ENCODE measurements at regions not wholly inside any gene's neighbourhood (a gene's known extent, or its start where the extent isn't known, plus 50 kb on each side); places are given as distances from the start of the nearest gene placed in this dataset.

GRCh38 chr9:93809204-93809940 is 145.8 kb downstream of the BARX1 start:
- Mint-ChIP-seq H3K4me3 (no peak overlapping the region), H3K4me1 (no peaks in the 10 kb centered on the region), H3K36me3 (peaks cover 0 to 6% of the 10 kb centered on the region in 2 donors), H3K9me3 (peaks cover 5 to 25% (median 10%) of the 10 kb centered on the region in 7 donors), H3K27ac (no peak overlapping the region), H3K27me3 (peaks cover 7 to 23% (median 21%) of the 10 kb centered on the region in 3 donors)
- no peak for DNase-seq
- no peak for ATAC-seq (ENCODE audit: low read depth in 2 of 2)

- Mint-ChIP-seq H3K9me3 (peaks cover 5 to 31% (median 12%) of the 10 kb centered on the region in 7 donors), H3K36me3 (peaks cover 0 to 6% of the 10 kb centered on the region in 2 donors), H3K27ac (no peak overlapping the region), H3K4me1 (no peaks in the 10 kb centered on the region), H3K4me3 (no peak overlapping the region), H3K27me3 (peaks cover 3 to 20% (median 12%) of the 10 kb centered on the region in 3 donors)
- DNase-seq (no peak), ATAC-seq (ENCODE audit: low read depth in 2 of 2) (no peak)
Observed at GRCh38 chr9:93808115-93809029, 146.8 kb downstream of the BARX1 start.

DNA sequence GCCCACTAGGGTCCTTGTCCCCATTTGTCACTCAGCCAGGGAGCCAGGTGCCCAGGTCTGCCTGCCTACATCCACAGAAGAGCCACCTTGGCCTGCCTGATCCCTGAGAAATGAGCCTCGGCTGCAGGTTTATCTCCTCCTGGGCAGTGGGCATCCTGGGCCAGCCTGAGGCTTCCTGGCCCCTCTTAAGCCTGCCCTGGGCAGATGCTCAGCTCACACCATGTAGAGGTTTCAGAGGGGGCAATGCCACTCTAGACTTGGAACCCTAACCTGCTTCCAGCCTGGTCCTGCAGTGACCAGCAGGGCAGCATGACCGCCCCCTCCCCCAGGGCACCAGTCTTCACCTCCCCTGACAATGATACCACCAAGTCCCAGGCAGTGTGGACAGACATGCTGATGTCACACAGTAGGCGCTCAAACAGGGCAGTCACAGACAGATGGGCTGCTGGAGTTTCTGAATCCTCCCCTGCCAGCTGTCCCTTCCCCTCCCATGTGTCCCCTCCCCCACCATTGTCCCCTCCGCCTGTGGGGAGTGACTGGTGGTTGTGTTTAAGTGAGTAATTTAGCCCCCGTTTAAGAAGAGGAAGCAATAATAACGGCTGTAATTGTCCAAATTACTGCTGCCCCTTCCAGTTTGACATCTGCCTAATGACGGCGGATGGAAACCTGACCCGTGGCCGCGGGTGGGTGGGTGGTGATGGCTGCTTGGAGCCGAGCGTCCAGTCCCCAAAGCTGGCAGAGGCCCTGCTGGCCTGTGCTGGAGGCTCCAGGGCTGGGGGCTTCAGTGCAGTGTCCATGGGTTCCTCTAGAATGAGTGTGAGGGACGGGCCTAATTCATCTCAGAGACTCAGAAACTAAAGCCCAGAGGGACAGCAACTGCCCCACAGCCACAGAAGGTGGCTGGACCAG is 147.7 kb downstream of the BARX1 start:
- H3K27me3 Mint-ChIP-seq, result peaks cover 3 to 23% (median 17%) of the 10 kb centered on the region in 3 donors
- H3K9me3 Mint-ChIP-seq, result peaks cover 5 to 31% (median 12%) of the 10 kb centered on the region in 7 donors
- ATAC-seq (ENCODE audit: low read depth in 2 of 2), result no peak
- DNase-seq, result no peak
- H3K27ac Mint-ChIP-seq, result no peak overlapping the region
- peaks cover 0 to 6% of the 10 kb centered on the region in 2 donors for H3K36me3 Mint-ChIP-seq
- no peak overlapping the region for H3K4me3 Mint-ChIP-seq
- H3K4me1 Mint-ChIP-seq, result no peaks in the 10 kb centered on the region

DNA sequence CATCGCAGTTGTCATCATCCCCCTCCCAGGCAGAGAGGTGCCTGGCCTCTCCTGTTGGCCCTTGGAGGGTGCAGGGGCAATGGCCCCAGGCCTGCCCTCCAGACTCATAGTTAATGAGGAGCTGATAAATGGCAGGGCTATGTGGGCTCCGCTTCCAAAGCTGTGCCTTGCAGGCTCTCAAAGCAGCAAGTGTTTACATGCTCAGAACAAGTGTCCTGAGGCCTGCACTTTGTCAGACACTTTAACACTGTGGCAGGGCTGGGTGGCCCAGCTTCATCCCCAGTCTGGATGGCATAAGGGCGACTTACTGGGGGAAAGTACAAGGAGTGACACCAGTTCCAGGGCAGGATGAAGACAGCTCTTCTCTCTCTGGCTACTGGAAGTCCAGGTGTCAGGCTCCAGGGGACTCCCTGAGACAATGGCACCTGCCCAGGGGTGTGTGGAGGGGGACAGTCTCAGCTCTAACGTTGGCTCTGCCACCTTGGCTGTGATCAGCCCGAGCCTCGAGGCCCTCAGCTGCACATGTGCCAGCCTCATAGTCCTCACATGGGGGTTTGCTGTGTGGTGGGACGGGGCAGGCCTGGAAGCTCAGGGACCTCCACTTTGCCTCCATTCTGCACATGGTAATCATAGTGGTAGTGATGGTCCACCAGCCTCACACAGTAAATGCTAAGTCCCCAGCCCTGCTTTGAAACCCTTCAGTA is 153.4 kb downstream of the BARX1 start:
- ATAC-seq (ENCODE audit: low read depth in 2 of 2) (no peak), DNase-seq (no peak)
- peaks cover 15 to 54% (median 51%) of the 10 kb centered on the region in 3 donors for H3K27me3 Mint-ChIP-seq
- no peaks in the 10 kb centered on the region for H3K4me1 Mint-ChIP-seq
- H3K9me3 Mint-ChIP-seq, result peaks cover 5 to 47% (median 22%) of the 10 kb centered on the region in 7 donors
- no peak overlapping the region for H3K4me3 Mint-ChIP-seq
- no peak overlapping the region for H3K27ac Mint-ChIP-seq
- H3K36me3 Mint-ChIP-seq, result peaks cover 7 to 12% of the 10 kb centered on the region in 2 donors

DNA sequence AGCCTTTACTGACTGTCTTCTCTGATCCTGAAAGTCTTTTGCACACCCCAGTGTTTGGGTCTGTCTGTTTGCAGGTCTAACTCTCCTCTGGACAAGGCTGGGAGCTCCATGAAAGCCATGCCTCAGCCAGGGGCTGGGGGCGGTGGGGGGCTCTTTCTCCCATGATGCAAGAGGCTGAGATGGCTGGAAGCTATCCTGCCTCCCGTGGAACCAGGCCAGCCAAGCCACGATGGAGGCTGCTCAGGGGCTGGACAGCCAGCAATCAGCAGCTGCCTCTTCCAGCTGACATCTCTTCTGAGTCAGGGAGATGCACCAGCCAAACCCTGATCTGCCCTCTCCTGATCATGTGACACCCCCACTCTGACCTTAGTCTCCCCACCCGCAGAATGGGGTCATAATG is 154.0 kb downstream of the BARX1 start:
- no peak for DNase-seq
- no peak for ATAC-seq (ENCODE audit: low read depth in 2 of 2)
- Mint-ChIP-seq H3K9me3 (peaks cover 4 to 41% (median 20%) of the 10 kb centered on the region in 7 donors), H3K36me3 (peaks cover 7 to 10% of the 10 kb centered on the region in 2 donors), H3K4me3 (no peak overlapping the region), H3K27me3 (peaks cover 15 to 56% (median 51%) of the 10 kb centered on the region in 3 donors), H3K4me1 (no peaks in the 10 kb centered on the region), H3K27ac (no peak overlapping the region)

DNA sequence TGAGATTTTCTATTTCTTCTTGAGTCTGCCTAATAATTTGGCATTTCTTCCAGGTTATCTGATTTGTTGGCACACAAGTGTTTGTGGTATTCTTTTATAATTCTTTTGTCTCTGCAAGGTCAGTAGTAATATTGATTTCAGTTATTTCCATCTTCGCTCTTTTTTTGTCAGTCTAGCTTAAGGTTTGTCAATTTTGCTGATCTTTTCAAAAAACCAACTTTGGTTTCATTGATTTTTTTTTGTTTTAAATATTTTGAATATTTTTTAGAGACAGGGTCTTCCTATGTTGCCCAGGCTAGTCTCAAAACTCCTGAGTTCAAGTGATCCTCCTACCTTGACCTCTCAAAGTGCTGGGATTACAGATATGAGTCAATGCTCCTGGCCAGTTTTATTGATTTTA is 162.8 kb downstream of the BARX1 start:
- H3K4me3 Mint-ChIP-seq, result no peak overlapping the region

DNA sequence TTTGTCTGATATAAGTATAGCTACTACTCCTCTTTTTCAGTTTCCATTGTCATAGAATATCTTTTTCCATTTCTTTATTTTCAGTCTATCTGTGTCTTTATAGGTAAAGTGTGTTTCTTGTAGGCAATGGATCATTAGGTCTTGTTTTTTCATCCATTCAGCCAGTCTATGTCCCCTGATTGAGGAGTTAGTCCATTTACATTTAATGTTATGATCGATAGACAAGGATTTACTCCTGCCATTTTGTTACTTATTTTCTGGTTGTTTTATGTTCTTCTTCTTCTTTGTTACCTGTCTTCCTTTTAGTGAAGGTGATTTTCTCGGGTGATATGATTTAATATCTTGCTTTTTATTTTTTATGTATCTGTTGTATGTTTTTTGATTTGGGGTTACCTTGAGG is 169.0 kb downstream of the BARX1 start:
- H3K27me3 Mint-ChIP-seq, result peaks cover 28 to 64% (median 44%) of the 10 kb centered on the region in 3 donors
- no peak overlapping the region for H3K27ac Mint-ChIP-seq
- no peak for ATAC-seq (ENCODE audit: low read depth in 2 of 2)

More for the DNA sequence above, 162.8 kb downstream of the BARX1 start:
- ATAC-seq (ENCODE audit: low read depth in 2 of 2) (no peak), DNase-seq (no peak)
- H3K36me3 Mint-ChIP-seq, result peaks cover 0 to 11% of the 10 kb centered on the region in 2 donors
- peaks cover 5 to 10% (median 7%) of the 10 kb centered on the region in 7 donors for H3K9me3 Mint-ChIP-seq
- H3K27ac Mint-ChIP-seq, result no peak overlapping the region
- H3K4me1 Mint-ChIP-seq, result no peaks in the 10 kb centered on the region
- H3K27me3 Mint-ChIP-seq, result peaks cover 11 to 43% (median 23%) of the 10 kb centered on the region in 3 donors

DNA sequence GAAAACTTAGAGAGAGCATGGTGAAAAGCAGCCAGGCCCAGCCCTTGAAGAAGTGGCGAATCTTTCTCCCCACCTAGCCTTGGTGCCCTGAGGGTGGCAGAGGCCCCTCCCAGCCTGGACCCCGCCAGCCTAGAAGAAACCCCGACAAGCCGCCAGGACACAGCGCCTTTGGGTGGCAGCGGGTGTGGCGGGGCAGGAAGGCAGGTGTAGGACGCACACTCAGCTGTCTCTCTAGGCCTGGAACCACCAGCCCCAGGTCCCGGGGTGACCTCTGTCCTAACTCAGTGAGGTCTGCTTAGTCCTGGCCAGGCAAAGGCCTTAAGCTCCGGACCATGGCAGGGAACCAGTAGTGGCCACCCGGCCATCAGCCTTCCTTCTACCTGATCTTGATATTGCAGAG is 178.3 kb downstream of the BARX1 start:
- H3K36me3 Mint-ChIP-seq, result no peaks in the 10 kb centered on the region
- H3K9me3 Mint-ChIP-seq, result peaks cover 0 to 6% (median 0%) of the 10 kb centered on the region in 7 donors

More for the DNA sequence above, 169.0 kb downstream of the BARX1 start:
- Mint-ChIP-seq H3K9me3 (peaks cover 19 to 42% (median 27%) of the 10 kb centered on the region in 7 donors), H3K4me1 (no peaks in the 10 kb centered on the region), H3K4me3 (no peak overlapping the region), H3K36me3 (peaks cover 0 to 16% of the 10 kb centered on the region in 2 donors)
- no peak for DNase-seq

DNA sequence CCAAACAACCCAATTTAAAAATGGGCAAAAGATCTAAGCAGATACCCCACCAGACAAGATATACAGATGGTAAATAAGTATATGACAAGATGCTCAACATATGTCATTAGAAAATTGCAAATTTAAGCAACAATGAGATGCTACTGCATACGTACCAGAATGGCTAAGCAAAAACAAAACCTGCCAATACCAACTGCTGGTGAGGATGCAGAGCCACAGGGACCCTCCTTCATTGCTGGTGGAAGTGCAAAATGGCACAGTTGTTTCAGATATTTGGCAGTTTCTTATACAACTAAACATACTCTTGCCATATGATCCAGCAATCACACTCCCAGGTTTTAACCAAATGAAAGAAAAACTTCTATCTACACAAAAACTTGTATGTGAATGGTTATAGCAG is 178.9 kb downstream of the BARX1 start:
- no peaks in the 10 kb centered on the region for H3K36me3 Mint-ChIP-seq

More for the DNA sequence above, 178.3 kb downstream of the BARX1 start:
- Mint-ChIP-seq H3K27ac (no peak overlapping the region), H3K4me1 (no peaks in the 10 kb centered on the region), H3K4me3 (no peak overlapping the region), H3K27me3 (peaks cover 6 to 15% (median 8%) of the 10 kb centered on the region in 3 donors)
- ATAC-seq (ENCODE audit: low read depth in 2 of 2), result no peak
- no peak for DNase-seq

DNA sequence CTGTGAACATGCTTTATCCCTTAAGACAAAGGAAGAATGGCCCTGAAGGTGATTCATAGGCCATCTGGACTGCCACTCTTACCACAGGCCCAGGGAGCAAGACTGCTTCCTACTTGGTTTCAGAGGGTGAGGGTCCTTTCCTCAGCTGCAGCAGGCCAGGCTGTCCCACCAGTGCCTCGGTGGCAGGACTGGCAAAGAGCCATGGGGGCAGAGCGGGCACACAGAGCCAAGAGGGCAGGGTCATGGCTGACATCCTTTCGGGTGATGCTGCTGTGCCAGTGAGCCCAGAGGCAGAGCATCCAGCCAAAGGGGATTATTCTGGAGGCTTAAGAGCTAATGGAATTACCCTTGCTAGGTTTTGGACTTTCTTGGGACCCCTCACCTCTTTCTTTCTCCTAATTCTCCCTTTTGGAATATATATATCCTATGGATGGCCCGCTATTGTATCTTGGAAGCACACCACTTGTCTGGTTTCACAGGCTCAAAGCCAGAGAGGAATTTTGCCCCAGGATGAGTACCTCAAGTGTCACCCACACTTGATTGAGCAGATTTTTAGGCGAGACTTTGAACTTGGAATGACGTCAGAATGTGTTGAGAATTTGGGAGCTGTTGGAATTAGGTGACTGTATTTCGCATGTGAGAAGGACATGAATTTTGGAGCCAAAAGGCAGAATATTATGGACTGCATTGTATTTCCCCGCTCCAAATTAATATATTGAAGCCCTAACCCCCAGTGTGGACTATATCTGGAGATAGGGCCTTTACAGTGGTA is 180.6 kb downstream of the BARX1 start:
- Mint-ChIP-seq H3K36me3 (no peaks in the 10 kb centered on the region), H3K9me3 (peaks cover 0 to 15% (median 4%) of the 10 kb centered on the region in 7 donors), H3K4me3 (no peak overlapping the region), H3K27ac (peak overlapping the region in 1 of 6 donors; percentile 26), H3K4me1 (no peaks in the 10 kb centered on the region), H3K27me3 (peaks cover 8 to 16% (median 16%) of the 10 kb centered on the region in 3 donors)
- no peak for DNase-seq
- ATAC-seq (ENCODE audit: low read depth in 2 of 2), result no peak

More for the DNA sequence above, 178.9 kb downstream of the BARX1 start:
- Mint-ChIP-seq H3K9me3 (peaks cover 0 to 5% (median 3%) of the 10 kb centered on the region in 7 donors), H3K4me3 (no peak overlapping the region), H3K27ac (no peak overlapping the region), H3K27me3 (peaks cover 8 to 16% (median 11%) of the 10 kb centered on the region in 3 donors), H3K4me1 (no peaks in the 10 kb centered on the region)
- ATAC-seq (ENCODE audit: low read depth in 2 of 2) (no peak), DNase-seq (no peak)

- H3K27me3 Mint-ChIP-seq, result peaks cover 8 to 24% (median 16%) of the 10 kb centered on the region in 3 donors
- H3K4me1 Mint-ChIP-seq, result no peaks in the 10 kb centered on the region
- peaks cover 3 to 41% (median 7%) of the 10 kb centered on the region in 7 donors for H3K9me3 Mint-ChIP-seq
- no peak for DNase-seq
- H3K4me3 Mint-ChIP-seq, result no peak overlapping the region
- H3K27ac Mint-ChIP-seq, result no peak overlapping the region
- peaks cover 0 to 7% of the 10 kb centered on the region in 2 donors for H3K36me3 Mint-ChIP-seq
- no peak for ATAC-seq (ENCODE audit: low read depth in 2 of 2)
Observed at GRCh38 chr9:93771276-93771675, 183.9 kb downstream of the BARX1 start.

All from naive B cell (primary cell).